GM23338 (cell line): ENCODE measurements at regions not wholly inside any gene's neighbourhood (a gene's known extent, or its start where the extent isn't known, plus 50 kb on each side); places are given as distances from the start of the nearest gene placed in this dataset.

Experiments
- ATAC-seq: fragments of 200-7000 bp; cut with Tn5 transposase; 3 replicates; pipeline ENCODE4 v1.9.1; 2020
- DNase-seq: peaks from one replicate; pipeline ENCODE4 v3.0.0-alpha.2; 2015; ENCODE audit warnings: low spot score
- H2AFZ ChIP-seq: fragments of 200-600 bp; sonication (generic); 2 replicates; pipeline ENCODE4 v1.8.0; 2016; ENCODE audit warnings: antibody characterized with exemption, mild to moderate bottlenecking, moderate library complexity
- H3F3A ChIP-seq: fragments of 200-600 bp; sonication (generic); replicated peaks from 2 replicates; pipeline ENCODE4 v1.8.0; 2017; ENCODE audit warnings: antibody characterized with exemption, mixed run types, low read depth
- H3K27ac ChIP-seq: fragments of 200-600 bp; sonication (generic); 2 replicates; pipeline ENCODE4 v1.6.1; 2016; ENCODE audit warnings: low read depth
- H3K27me3 ChIP-seq: fragments of 200-600 bp; sonication (generic); 2 replicates; pipeline ENCODE4 v1.8.0; 2016; ENCODE audit warnings: mild to moderate bottlenecking, mixed run types, moderate library complexity; ENCODE audit not compliant: insufficient read depth
- H3K36me3 ChIP-seq: fragments of 200-600 bp; sonication (generic); 2 replicates; pipeline ENCODE4 v1.8.0; 2016; ENCODE audit warnings: mild to moderate bottlenecking; ENCODE audit not compliant: insufficient read depth
- H3K4me1 ChIP-seq: fragments of 200-600 bp; sonication (generic); 2 replicates; pipeline ENCODE4 v1.8.0; 2016; ENCODE audit warnings: mild to moderate bottlenecking, moderate library complexity; ENCODE audit not compliant: insufficient read depth
- H3K4me2 ChIP-seq: fragments of 200-600 bp; sonication (generic); 2 replicates; pipeline ENCODE4 v1.7.1; 2017; ENCODE audit warnings: mixed run types
- H3K4me3 ChIP-seq: fragments of 200-600 bp; sonication (generic); 2 replicates; pipeline ENCODE4 v1.6.1; 2016; ENCODE audit warnings: mixed run types
- H3K79me2 ChIP-seq: fragments of 200-600 bp; sonication (generic); replicated peaks from 2 replicates; pipeline ENCODE4 v1.8.0; 2017; ENCODE audit warnings: mild to moderate bottlenecking; ENCODE audit not compliant: insufficient read depth
- H3K9me2 ChIP-seq: fragments of 200-600 bp; sonication (generic); 2 replicates; pipeline ENCODE4 v1.8.0; 2017; ENCODE audit not compliant: insufficient read depth
- H4K20me1 ChIP-seq: fragments of 200-600 bp; sonication (generic); replicated peaks from 2 replicates; pipeline ENCODE4 v1.8.0; 2017; ENCODE audit warnings: mild to moderate bottlenecking; ENCODE audit not compliant: insufficient read depth
- H3K27ac Mint-ChIP-seq: 2 replicates; pipeline ENCODE4 v1.8.0; 2020; ENCODE audit warnings: inconsistent platforms, mild to moderate bottlenecking, moderate library complexity, mixed read lengths
- H3K27me3 Mint-ChIP-seq: 3 replicates; pipeline ENCODE4 v1.8.0; 2022; ENCODE audit warnings: low read depth, mild to moderate bottlenecking, moderate library complexity, mixed read lengths, inconsistent platforms; ENCODE audit not compliant: insufficient read depth, poor library complexity
- H3K36me3 Mint-ChIP-seq: 3 replicates; pipeline ENCODE4 v1.8.0; 2021; ENCODE audit warnings: low read depth, mild to moderate bottlenecking, inconsistent platforms, moderate library complexity, mixed read lengths
- H3K4me1 Mint-ChIP-seq: 3 replicates; pipeline ENCODE4 v1.8.0; 2020; ENCODE audit warnings: mild to moderate bottlenecking, inconsistent platforms, mixed read lengths
- H3K4me3 Mint-ChIP-seq: 3 replicates; pipeline ENCODE4 v1.8.0; 2021; ENCODE audit warnings: moderate library complexity, mild to moderate bottlenecking, inconsistent platforms, mixed read lengths
- H3K9me3 Mint-ChIP-seq: 3 replicates; pipeline ENCODE4 v1.8.0; 2020; ENCODE audit warnings: moderate library complexity, mild to moderate bottlenecking, inconsistent platforms, mixed read lengths
- CREB1 ChIP-seq: fragments of 250-450 bp; sonication (Bioruptor Pico); IDR thresholded peaks from 2 replicates; pipeline ENCODE4 v1.5.0; 2020; ENCODE audit warnings: low read depth, mild to moderate bottlenecking, moderate library complexity
- EZH2 ChIP-seq: fragments of 200-600 bp; sonication (generic); IDR thresholded peaks from one replicate; pipeline ENCODE4 v1.8.0; 2017; ENCODE audit warnings: antibody characterized with exemption, mild to moderate bottlenecking, low read depth; ENCODE audit not compliant: unreplicated experiment
- EZH2phosphoT487 ChIP-seq: fragments of 200-600 bp; sonication (generic); IDR thresholded peaks from one replicate; pipeline ENCODE4 v1.8.1; 2018; ENCODE audit warnings: antibody characterized with exemption; ENCODE audit not compliant: unreplicated experiment
- JUNB ChIP-seq: IDR thresholded peaks from one replicate; pipeline ENCODE4 v1.6.1; 2016; ENCODE audit warnings: antibody characterized with exemption; ENCODE audit not compliant: unreplicated experiment
- STAT1 ChIP-seq: IDR thresholded peaks from one replicate; pipeline ENCODE4 v1.6.1; 2016; ENCODE audit warnings: antibody characterized with exemption; ENCODE audit not compliant: unreplicated experiment
- TF ChIP-seq, protein P1 (sequence below): IDR thresholded peaks from one replicate; pipeline ENCODE4 v1.6.1; 2018; ENCODE audit warnings: antibody characterized with exemption; ENCODE audit not compliant: unreplicated experiment
- TF ChIP-seq, protein P2 (sequence below): IDR thresholded peaks from 2 replicates; pipeline ENCODE4 v1.6.1; 2016; ENCODE audit warnings: antibody characterized with exemption
- TF ChIP-seq, protein P3 (sequence below): fragments of 250-450 bp; sonication (Bioruptor Pico); IDR thresholded peaks from 2 replicates; pipeline ENCODE4 v1.5.0; 2020; ENCODE audit warnings: mild to moderate bottlenecking, moderate library complexity

DNA sequence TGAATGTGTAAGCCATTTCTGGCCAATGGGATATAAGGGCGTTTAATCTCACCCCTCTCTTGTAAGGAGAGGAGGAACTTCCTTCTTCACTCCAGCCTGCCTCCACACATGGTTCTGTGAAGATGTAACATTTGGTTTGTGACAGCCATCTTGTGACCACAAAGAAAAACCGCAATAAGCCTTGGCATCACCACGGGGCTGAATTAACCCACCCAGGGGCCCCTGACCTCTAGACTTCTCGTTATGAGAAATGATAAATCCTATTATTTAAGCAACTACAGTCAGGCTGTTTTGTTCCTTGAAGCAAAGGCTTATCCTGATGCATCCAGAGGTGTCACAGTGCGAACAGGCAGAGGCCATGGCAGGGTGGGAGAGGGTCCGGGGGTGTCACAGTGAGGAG, 139.7 kb downstream of the CDC5L start:
- no peak for DNase-seq
- H3F3A ChIP-seq: no peaks in the 10 kb centered on the region
- H3K36me3 ChIP-seq: no peaks in the 10 kb centered on the region
- no peaks in the 10 kb centered on the region for H4K20me1 ChIP-seq
- no peaks in the 10 kb centered on the region for H3K27me3 ChIP-seq
- H3K79me2 ChIP-seq: no peaks in the 10 kb centered on the region
- no peak overlapping the region for H3K27ac ChIP-seq
- no peak overlapping the region for H3K27ac Mint-ChIP-seq
- H3K9me3 Mint-ChIP-seq: peaks cover 7% of the 10 kb centered on the region; the same call in 2 of the 3 replicates
- H3K4me1 Mint-ChIP-seq: peaks cover 14% of the 10 kb centered on the region
- peaks cover 6% of the 10 kb centered on the region; the same call in 1 of the 2 replicates for H3K9me2 ChIP-seq
- no peak overlapping the region for H3K4me3 ChIP-seq
- no peaks in the 10 kb centered on the region; the same call in 2 of the 3 replicates for H3K36me3 Mint-ChIP-seq
- no peak overlapping the region for H3K4me2 ChIP-seq
- H3K4me3 Mint-ChIP-seq: no peak overlapping the region
- H3K27me3 Mint-ChIP-seq: peaks cover 12% of the 10 kb centered on the region
- H2AFZ ChIP-seq: no peak overlapping the region
- ATAC-seq: no peak
- TF ChIP-seq, protein P1, sequence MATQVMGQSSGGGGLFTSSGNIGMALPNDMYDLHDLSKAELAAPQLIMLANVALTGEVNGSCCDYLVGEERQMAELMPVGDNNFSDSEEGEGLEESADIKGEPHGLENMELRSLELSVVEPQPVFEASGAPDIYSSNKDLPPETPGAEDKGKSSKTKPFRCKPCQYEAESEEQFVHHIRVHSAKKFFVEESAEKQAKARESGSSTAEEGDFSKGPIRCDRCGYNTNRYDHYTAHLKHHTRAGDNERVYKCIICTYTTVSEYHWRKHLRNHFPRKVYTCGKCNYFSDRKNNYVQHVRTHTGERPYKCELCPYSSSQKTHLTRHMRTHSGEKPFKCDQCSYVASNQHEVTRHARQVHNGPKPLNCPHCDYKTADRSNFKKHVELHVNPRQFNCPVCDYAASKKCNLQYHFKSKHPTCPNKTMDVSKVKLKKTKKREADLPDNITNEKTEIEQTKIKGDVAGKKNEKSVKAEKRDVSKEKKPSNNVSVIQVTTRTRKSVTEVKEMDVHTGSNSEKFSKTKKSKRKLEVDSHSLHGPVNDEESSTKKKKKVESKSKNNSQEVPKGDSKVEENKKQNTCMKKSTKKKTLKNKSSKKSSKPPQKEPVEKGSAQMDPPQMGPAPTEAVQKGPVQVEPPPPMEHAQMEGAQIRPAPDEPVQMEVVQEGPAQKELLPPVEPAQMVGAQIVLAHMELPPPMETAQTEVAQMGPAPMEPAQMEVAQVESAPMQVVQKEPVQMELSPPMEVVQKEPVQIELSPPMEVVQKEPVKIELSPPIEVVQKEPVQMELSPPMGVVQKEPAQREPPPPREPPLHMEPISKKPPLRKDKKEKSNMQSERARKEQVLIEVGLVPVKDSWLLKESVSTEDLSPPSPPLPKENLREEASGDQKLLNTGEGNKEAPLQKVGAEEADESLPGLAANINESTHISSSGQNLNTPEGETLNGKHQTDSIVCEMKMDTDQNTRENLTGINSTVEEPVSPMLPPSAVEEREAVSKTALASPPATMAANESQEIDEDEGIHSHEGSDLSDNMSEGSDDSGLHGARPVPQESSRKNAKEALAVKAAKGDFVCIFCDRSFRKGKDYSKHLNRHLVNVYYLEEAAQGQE: no peak
- TF ChIP-seq EZH2phosphoT487 (no peak), STAT1 (no peak), JUNB (no peak), EZH2 (no peak), CREB1 (CRISPR knock-in tag) (no peak)
- TF ChIP-seq, protein P2, sequence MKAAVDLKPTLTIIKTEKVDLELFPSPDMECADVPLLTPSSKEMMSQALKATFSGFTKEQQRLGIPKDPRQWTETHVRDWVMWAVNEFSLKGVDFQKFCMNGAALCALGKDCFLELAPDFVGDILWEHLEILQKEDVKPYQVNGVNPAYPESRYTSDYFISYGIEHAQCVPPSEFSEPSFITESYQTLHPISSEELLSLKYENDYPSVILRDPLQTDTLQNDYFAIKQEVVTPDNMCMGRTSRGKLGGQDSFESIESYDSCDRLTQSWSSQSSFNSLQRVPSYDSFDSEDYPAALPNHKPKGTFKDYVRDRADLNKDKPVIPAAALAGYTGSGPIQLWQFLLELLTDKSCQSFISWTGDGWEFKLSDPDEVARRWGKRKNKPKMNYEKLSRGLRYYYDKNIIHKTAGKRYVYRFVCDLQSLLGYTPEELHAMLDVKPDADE: no peak
- TF ChIP-seq, protein P3, sequence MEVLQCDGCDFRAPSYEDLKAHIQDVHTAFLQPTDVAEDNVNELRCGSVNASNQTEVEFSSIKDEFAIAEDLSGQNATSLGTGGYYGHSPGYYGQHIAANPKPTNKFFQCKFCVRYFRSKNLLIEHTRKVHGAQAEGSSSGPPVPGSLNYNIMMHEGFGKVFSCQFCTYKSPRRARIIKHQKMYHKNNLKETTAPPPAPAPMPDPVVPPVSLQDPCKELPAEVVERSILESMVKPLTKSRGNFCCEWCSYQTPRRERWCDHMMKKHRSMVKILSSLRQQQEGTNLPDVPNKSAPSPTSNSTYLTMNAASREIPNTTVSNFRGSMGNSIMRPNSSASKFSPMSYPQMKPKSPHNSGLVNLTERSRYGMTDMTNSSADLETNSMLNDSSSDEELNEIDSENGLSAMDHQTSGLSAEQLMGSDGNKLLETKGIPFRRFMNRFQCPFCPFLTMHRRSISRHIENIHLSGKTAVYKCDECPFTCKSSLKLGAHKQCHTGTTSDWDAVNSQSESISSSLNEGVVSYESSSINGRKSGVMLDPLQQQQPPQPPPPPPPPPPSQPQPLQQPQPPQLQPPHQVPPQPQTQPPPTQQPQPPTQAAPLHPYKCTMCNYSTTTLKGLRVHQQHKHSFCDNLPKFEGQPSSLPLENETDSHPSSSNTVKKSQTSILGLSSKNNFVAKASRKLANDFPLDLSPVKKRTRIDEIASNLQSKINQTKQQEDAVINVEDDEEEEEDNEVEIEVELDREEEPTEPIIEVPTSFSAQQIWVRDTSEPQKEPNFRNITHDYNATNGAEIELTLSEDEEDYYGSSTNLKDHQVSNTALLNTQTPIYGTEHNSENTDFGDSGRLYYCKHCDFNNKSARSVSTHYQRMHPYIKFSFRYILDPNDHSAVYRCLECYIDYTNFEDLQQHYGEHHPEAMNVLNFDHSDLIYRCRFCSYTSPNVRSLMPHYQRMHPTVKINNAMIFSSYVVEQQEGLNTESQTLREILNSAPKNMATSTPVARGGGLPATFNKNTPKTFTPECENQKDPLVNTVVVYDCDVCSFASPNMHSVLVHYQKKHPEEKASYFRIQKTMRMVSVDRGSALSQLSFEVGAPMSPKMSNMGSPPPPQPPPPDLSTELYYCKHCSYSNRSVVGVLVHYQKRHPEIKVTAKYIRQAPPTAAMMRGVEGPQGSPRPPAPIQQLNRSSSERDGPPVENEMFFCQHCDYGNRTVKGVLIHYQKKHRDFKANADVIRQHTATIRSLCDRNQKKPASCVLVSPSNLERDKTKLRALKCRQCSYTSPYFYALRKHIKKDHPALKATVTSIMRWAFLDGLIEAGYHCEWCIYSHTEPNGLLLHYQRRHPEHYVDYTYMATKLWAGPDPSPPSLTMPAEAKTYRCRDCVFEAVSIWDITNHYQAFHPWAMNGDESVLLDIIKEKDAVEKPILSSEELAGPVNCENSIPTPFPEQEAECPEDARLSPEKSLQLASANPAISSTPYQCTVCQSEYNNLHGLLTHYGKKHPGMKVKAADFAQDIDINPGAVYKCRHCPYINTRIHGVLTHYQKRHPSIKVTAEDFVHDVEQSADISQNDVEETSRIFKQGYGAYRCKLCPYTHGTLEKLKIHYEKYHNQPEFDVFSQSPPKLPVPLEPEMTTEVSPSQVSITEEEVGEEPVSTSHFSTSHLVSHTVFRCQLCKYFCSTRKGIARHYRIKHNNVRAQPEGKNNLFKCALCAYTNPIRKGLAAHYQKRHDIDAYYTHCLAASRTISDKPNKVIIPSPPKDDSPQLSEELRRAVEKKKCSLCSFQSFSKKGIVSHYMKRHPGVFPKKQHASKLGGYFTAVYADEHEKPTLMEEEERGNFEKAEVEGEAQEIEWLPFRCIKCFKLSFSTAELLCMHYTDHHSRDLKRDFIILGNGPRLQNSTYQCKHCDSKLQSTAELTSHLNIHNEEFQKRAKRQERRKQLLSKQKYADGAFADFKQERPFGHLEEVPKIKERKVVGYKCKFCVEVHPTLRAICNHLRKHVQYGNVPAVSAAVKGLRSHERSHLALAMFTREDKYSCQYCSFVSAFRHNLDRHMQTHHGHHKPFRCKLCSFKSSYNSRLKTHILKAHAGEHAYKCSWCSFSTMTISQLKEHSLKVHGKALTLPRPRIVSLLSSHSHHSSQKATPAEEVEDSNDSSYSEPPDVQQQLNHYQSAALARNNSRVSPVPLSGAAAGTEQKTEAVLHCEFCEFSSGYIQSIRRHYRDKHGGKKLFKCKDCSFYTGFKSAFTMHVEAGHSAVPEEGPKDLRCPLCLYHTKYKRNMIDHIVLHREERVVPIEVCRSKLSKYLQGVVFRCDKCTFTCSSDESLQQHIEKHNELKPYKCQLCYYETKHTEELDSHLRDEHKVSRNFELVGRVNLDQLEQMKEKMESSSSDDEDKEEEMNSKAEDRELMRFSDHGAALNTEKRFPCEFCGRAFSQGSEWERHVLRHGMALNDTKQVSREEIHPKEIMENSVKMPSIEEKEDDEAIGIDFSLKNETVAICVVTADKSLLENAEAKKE (CRISPR knock-in tag): no peak
- H3K4me1 ChIP-seq: no peaks in the 10 kb centered on the region
